ENCODE measurements at regions not wholly inside any gene's neighbourhood (a gene's known extent, or its start where the extent isn't known, plus 50 kb on each side); places are given as distances from the start of the nearest gene placed in this dataset.

DNA sequence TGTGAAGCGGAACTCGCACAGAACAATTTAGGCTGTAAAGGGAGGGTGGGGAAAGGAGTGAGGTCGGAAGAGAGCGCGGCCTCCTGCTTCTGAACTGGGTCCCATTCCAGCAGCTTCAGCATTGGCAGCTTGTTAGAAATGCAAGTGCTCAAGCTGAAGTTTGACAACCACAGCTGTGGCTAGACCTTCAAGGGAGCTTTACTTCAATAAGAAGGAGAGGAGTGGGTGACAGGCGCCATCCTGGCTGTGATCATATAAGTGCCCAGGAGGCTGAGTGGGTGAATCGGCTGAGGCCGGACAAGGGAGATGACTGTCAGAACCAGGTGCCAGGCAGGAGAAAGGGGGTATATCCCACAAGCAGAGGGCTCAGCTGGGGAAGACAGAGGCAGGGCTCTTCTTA, 622.5 kb downstream of the GALR1 start:
- Histone ChIP-seq H3K79me1 (replicated peaks; ENCODE audit: low read length, poor library complexity, severe bottlenecking) (no peaks in the 10 kb centered on the region), H3K36me3 (ENCODE audit: control insufficient read depth in 1 of 2, insufficient read depth in 2 of 2, low read depth in 1 of 2, low read length in 2 of 2) (no peaks in the 10 kb centered on the region), H2AK5ac (ENCODE audit: low read length, severe bottlenecking) (no peak overlapping the region), H2AFZ (ENCODE audit: low read depth, low read length) (no peak overlapping the region), H3K23ac (ENCODE audit: low read length in 2 of 2) (no peak overlapping the region), H4K8ac (ENCODE audit: low read length) (no peak overlapping the region), H3K9me3 (ENCODE audit: control insufficient read depth, low read length) (no peaks in the 10 kb centered on the region), H3K4me1 (ENCODE audit: control insufficient read depth, insufficient read depth, low read depth, low read length) (no peaks in the 10 kb centered on the region), H3K4me3 (ENCODE audit: insufficient read depth in 1 of 2, low read depth in 1 of 2, low read length in 2 of 2) (no peak overlapping the region), H2BK12ac (ENCODE audit: low read length in 2 of 2) (no peak overlapping the region), H3K4ac (ENCODE audit: low read depth in 1 of 2, low read length in 2 of 2) (no peak overlapping the region), H3K14ac (ENCODE audit: low read length in 2 of 2) (no peak overlapping the region), H2BK120ac (ENCODE audit: low read depth, low read length) (no peak overlapping the region), H3K27me3 (ENCODE audit: control insufficient read depth in 1 of 2, insufficient read depth in 1 of 2, low read length in 2 of 2) (no peaks in the 10 kb centered on the region), H3K27ac (ENCODE audit: low read length, poor library complexity, severe bottlenecking) (no peak overlapping the region), H2BK5ac (ENCODE audit: low read depth, low read length, poor library complexity, severe bottlenecking) (no peak overlapping the region), H2BK15ac (ENCODE audit: low read depth, poor library complexity, severe bottlenecking) (no peak overlapping the region), H3K9ac (ENCODE audit: low read length) (no peak overlapping the region), H3K18ac (ENCODE audit: low read depth in 1 of 2, low read length in 2 of 2) (no peak overlapping the region), H4K91ac (ENCODE audit: low read length) (no peak overlapping the region), H3K4me2 (ENCODE audit: low read length, poor library complexity, severe bottlenecking) (no peak overlapping the region)
- DNase-seq: no peak
- WGBS: 92% methylated on average over 8 of the region's 8 CpGs

DNA sequence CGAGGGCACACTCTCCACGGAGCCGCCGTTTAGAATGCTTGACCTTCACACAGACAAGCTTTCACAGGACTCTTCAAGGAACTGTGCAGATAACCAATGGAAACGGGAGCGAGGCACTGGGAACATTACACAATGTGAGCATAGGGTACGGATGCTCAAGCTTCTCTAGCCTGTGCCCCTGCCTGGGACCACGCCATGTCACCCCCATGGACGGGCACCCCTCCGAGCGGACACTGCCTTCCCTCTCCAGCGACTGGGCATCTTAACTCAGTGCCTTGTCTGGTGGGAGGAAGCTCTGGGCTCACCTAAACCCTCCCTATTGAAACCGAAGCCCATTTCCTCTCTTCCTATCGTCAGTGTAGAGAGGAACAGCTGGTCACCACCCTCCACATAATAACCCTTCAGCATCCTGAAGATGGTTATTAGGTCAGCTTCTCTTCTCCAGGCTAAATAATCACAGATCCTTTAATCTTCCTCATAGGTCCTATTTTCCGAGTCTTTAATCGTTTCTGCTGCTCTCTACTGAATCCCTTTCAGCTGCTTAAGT, 626.7 kb downstream of the GALR1 start:
- 82% methylated on average over 16 of the region's 16 CpGs for WGBS

DNA sequence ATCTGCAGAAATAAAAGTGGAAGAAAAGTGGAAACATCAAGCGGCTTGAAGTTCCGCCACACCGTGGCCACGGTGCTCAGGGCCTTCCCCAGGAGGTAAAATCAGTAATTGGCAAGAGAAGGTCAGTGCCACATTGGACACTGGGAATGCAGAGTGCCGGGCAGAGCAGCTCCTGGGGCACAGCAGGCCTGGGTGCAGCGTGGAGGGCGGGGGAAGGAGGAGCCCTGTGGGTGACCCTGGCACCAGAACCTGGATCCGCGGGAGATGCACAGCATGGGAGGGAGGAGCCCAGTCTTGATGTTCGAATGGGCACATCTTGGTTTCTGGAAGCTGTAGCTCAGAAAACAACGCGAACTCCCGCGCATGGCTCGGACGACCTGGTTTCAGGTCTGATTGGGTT, 630.2 kb downstream of the GALR1 start:
- Histone ChIP-seq H3K36me3 (ENCODE audit: control insufficient read depth in 1 of 2, insufficient read depth in 2 of 2, low read depth in 1 of 2, low read length in 2 of 2) (no peaks in the 10 kb centered on the region), H2AFZ (ENCODE audit: low read depth, low read length) (no peak overlapping the region), H2BK15ac (ENCODE audit: low read depth, poor library complexity, severe bottlenecking) (no peak overlapping the region), H3K4ac (ENCODE audit: low read depth in 1 of 2, low read length in 2 of 2) (no peak overlapping the region), H3K27ac (ENCODE audit: low read length, poor library complexity, severe bottlenecking) (no peak overlapping the region), H2BK5ac (ENCODE audit: low read depth, low read length, poor library complexity, severe bottlenecking) (no peak overlapping the region), H3K14ac (ENCODE audit: low read length in 2 of 2) (no peak overlapping the region), H2AK5ac (ENCODE audit: low read length, severe bottlenecking) (no peak overlapping the region), H3K27me3 (ENCODE audit: control insufficient read depth in 1 of 2, insufficient read depth in 1 of 2, low read length in 2 of 2) (no peaks in the 10 kb centered on the region), H2BK12ac (ENCODE audit: low read length in 2 of 2) (no peak overlapping the region), H3K4me2 (ENCODE audit: low read length, poor library complexity, severe bottlenecking) (no peak overlapping the region), H3K9me3 (ENCODE audit: control insufficient read depth, low read length) (no peaks in the 10 kb centered on the region), H3K79me1 (replicated peaks; ENCODE audit: low read length, poor library complexity, severe bottlenecking) (no peaks in the 10 kb centered on the region), H2BK120ac (ENCODE audit: low read depth, low read length) (no peak overlapping the region), H3K18ac (ENCODE audit: low read depth in 1 of 2, low read length in 2 of 2) (no peak overlapping the region), H3K9ac (ENCODE audit: low read length) (no peak overlapping the region), H3K4me3 (ENCODE audit: insufficient read depth in 1 of 2, low read depth in 1 of 2, low read length in 2 of 2) (no peak overlapping the region), H3K4me1 (ENCODE audit: control insufficient read depth, insufficient read depth, low read depth, low read length) (no peaks in the 10 kb centered on the region), H3K23ac (ENCODE audit: low read length in 2 of 2) (no peak overlapping the region), H4K91ac (ENCODE audit: low read length) (no peak overlapping the region), H4K8ac (ENCODE audit: low read length) (no peak overlapping the region)
- WGBS: 87% methylated on average over 16 of the region's 16 CpGs
- no peak for DNase-seq

More for the DNA sequence above, 626.7 kb downstream of the GALR1 start:
- no peak overlapping the region for H3K18ac ChIP-seq (ENCODE audit: low read depth in 1 of 2, low read length in 2 of 2)
- H3K4me3 ChIP-seq (ENCODE audit: insufficient read depth in 1 of 2, low read depth in 1 of 2, low read length in 2 of 2): no peak overlapping the region
- no peak overlapping the region for H3K9ac ChIP-seq (ENCODE audit: low read length)
- H3K4ac ChIP-seq (ENCODE audit: low read depth in 1 of 2, low read length in 2 of 2): no peak overlapping the region
- no peaks in the 10 kb centered on the region for H3K9me3 ChIP-seq (ENCODE audit: control insufficient read depth, low read length)
- no peak overlapping the region for H3K27ac ChIP-seq (ENCODE audit: low read length, poor library complexity, severe bottlenecking)
- no peak overlapping the region for H2BK5ac ChIP-seq (ENCODE audit: low read depth, low read length, poor library complexity, severe bottlenecking)
- no peak overlapping the region for H2BK12ac ChIP-seq (ENCODE audit: low read length in 2 of 2)
- no peak overlapping the region for H3K14ac ChIP-seq (ENCODE audit: low read length in 2 of 2)
- no peak overlapping the region for H4K91ac ChIP-seq (ENCODE audit: low read length)
- no peaks in the 10 kb centered on the region for H3K27me3 ChIP-seq (ENCODE audit: control insufficient read depth in 1 of 2, insufficient read depth in 1 of 2, low read length in 2 of 2)
- DNase-seq: no peak
- H3K4me2 ChIP-seq (ENCODE audit: low read length, poor library complexity, severe bottlenecking): no peak overlapping the region
- no peak overlapping the region for H2BK15ac ChIP-seq (ENCODE audit: low read depth, poor library complexity, severe bottlenecking)
- H2AK5ac ChIP-seq (ENCODE audit: low read length, severe bottlenecking): no peak overlapping the region
- H4K8ac ChIP-seq (ENCODE audit: low read length): no peak overlapping the region
- no peaks in the 10 kb centered on the region for H3K36me3 ChIP-seq (ENCODE audit: control insufficient read depth in 1 of 2, insufficient read depth in 2 of 2, low read depth in 1 of 2, low read length in 2 of 2)
- no peak overlapping the region for H2AFZ ChIP-seq (ENCODE audit: low read depth, low read length)
- no peak overlapping the region for H2BK120ac ChIP-seq (ENCODE audit: low read depth, low read length)
- H3K23ac ChIP-seq (ENCODE audit: low read length in 2 of 2): no peak overlapping the region
- H3K79me1 ChIP-seq (replicated peaks; ENCODE audit: low read length, poor library complexity, severe bottlenecking): no peaks in the 10 kb centered on the region
- no peaks in the 10 kb centered on the region for H3K4me1 ChIP-seq (ENCODE audit: control insufficient read depth, insufficient read depth, low read depth, low read length)

DNA sequence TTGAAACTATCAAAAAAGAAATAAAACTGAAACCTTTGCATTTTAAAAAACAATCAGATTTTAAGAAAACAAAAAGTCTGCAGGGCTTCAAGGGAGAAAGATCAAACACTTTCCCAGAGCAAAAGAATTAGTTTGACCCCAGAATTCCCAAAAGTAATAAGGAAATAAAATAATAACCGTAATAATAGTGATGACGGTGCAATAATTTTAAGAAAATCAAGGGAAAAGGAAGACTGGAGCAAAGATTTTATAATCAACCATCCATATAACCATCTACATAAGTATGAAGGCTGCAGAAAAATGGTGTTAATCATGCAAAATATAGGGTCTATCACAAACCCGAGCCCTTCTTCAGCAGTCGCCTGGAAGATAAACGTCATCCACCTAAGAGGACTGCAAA, 634.8 kb downstream of the GALR1 start:
- no peak overlapping the region for H2BK12ac ChIP-seq (ENCODE audit: low read length in 2 of 2)
- H3K9me3 ChIP-seq (ENCODE audit: control insufficient read depth, low read length): no peaks in the 10 kb centered on the region
- no peak overlapping the region for H2BK120ac ChIP-seq (ENCODE audit: low read depth, low read length)
- no peak for DNase-seq
- no peak overlapping the region for H4K8ac ChIP-seq (ENCODE audit: low read length)
- no peak overlapping the region for H3K27ac ChIP-seq (ENCODE audit: low read length, poor library complexity, severe bottlenecking)
- no peaks in the 10 kb centered on the region for H3K27me3 ChIP-seq (ENCODE audit: control insufficient read depth in 1 of 2, insufficient read depth in 1 of 2, low read length in 2 of 2)
- H3K9ac ChIP-seq (ENCODE audit: low read length): no peak overlapping the region
- no peak overlapping the region for H2BK15ac ChIP-seq (ENCODE audit: low read depth, poor library complexity, severe bottlenecking)
- H3K36me3 ChIP-seq (ENCODE audit: control insufficient read depth in 1 of 2, insufficient read depth in 2 of 2, low read depth in 1 of 2, low read length in 2 of 2): no peaks in the 10 kb centered on the region
- H2AK5ac ChIP-seq (ENCODE audit: low read length, severe bottlenecking): no peak overlapping the region
- no peak overlapping the region for H3K18ac ChIP-seq (ENCODE audit: low read depth in 1 of 2, low read length in 2 of 2)
- no peak overlapping the region for H3K23ac ChIP-seq (ENCODE audit: low read length in 2 of 2)
- H3K4ac ChIP-seq (ENCODE audit: low read depth in 1 of 2, low read length in 2 of 2): no peak overlapping the region
- H3K4me2 ChIP-seq (ENCODE audit: low read length, poor library complexity, severe bottlenecking): no peak overlapping the region
- no peak overlapping the region for H2BK5ac ChIP-seq (ENCODE audit: low read depth, low read length, poor library complexity, severe bottlenecking)
- no peak overlapping the region for H3K14ac ChIP-seq (ENCODE audit: low read length in 2 of 2)
- H4K91ac ChIP-seq (ENCODE audit: low read length): no peak overlapping the region
- H3K4me3 ChIP-seq (ENCODE audit: insufficient read depth in 1 of 2, low read depth in 1 of 2, low read length in 2 of 2): no peak overlapping the region
- H3K4me1 ChIP-seq (ENCODE audit: control insufficient read depth, insufficient read depth, low read depth, low read length): no peaks in the 10 kb centered on the region
- no peak overlapping the region for H2AFZ ChIP-seq (ENCODE audit: low read depth, low read length)
- H3K79me1 ChIP-seq (replicated peaks; ENCODE audit: low read length, poor library complexity, severe bottlenecking): no peaks in the 10 kb centered on the region
- 60% methylated on average over 1 of the region's 5 CpGs for WGBS

Data from mesenchymal stem cell (in vitro differentiated cells and primary cell).